ENCODE measurements at regions not wholly inside any gene's neighbourhood (a gene's known extent, or its start where the extent isn't known, plus 50 kb on each side); places are given as distances from the start of the nearest gene placed in this dataset.

- peak in 2 of 4 experiments; percentile 49 to 58 for DNase-seq
Measured at GRCh38 chr3:177602601-177603147, 405.4 kb upstream of the TBL1XR1 start.

GRCh38 chr3:177603148-177603603, 405.9 kb upstream of the TBL1XR1 start:
- DNase-seq = peak; percentile 15 to 58 (median 33)

- DNase-seq = no peak
Measured at GRCh38 chr3:177604181-177604580, 406.9 kb upstream of the TBL1XR1 start.

- no peak for DNase-seq
Measured at GRCh38 chr3:177606891-177607290, 409.6 kb upstream of the TBL1XR1 start.

GRCh38 chr3:177607589-177607988, 410.3 kb upstream of the TBL1XR1 start:
- no peak for DNase-seq

- DNase-seq = no peak
Measured at GRCh38 chr3:177608443-177608842, 411.2 kb upstream of the TBL1XR1 start.

- DNase-seq = no peak
Measured at GRCh38 chr3:177609613-177610012, 412.3 kb upstream of the TBL1XR1 start.

GRCh38 chr3:177610262-177610661, 413.0 kb upstream of the TBL1XR1 start:
- DNase-seq = no peak

- DNase-seq = no peak
Measured at GRCh38 chr3:177610686-177611633, 413.7 kb upstream of the TBL1XR1 start.

- no peak for DNase-seq
Measured at GRCh38 chr3:177611752-177612334, 414.6 kb upstream of the TBL1XR1 start.

- DNase-seq = no peak
Measured at GRCh38 chr3:177613901-177614300, 416.6 kb upstream of the TBL1XR1 start.

GRCh38 chr3:177615015-177615414, 417.7 kb upstream of the TBL1XR1 start:
- peak; percentile 70 to 86 (median 75) for DNase-seq

GRCh38 chr3:177618873-177619733, 421.8 kb upstream of the TBL1XR1 start:
- DNase-seq = no peak

- DNase-seq = no peak
Measured at GRCh38 chr3:177620073-177620472, 422.8 kb upstream of the TBL1XR1 start.

- DNase-seq = no peak
Measured at GRCh38 chr3:177622520-177622919, 425.2 kb upstream of the TBL1XR1 start.

- DNase-seq = no peak
Measured at GRCh38 chr3:177622982-177623617, 425.8 kb upstream of the TBL1XR1 start.

- DNase-seq = no peak
Measured at GRCh38 chr3:177624528-177625495, 427.5 kb upstream of the TBL1XR1 start.

GRCh38 chr3:177626045-177626444, 428.8 kb upstream of the TBL1XR1 start:
- no peak for DNase-seq

- peak; percentile 9 to 51 (median 29) for DNase-seq
Measured at GRCh38 chr3:177628095-177628719, 430.9 kb upstream of the TBL1XR1 start.

GRCh38 chr3:177629276-177629675, 432.0 kb upstream of the TBL1XR1 start:
- DNase-seq = no peak
